GM12878 (cell line): ENCODE measurements at regions not wholly inside any gene's neighbourhood (a gene's known extent, or its start where the extent isn't known, plus 50 kb on each side); places are given as distances from the start of the nearest gene placed in this dataset.

Source experiments
- ATAC-seq: fragments of 200-7000 bp; cut with Tn5 transposase; 3 replicates; pipeline ENCODE4 v1.9.1; 2020; ENCODE audit warnings: mild to moderate bottlenecking, moderate library complexity
- BruUV-seq: library from RNA; stranded (reverse); fragments of 400-500 nt; replicated peaks from 2 replicates; lab custom pipeline; 2021; lab: Mats Ljungman, UMichigan
- CTCF ChIA-PET: fragments of 300-600 bp; sonication (Branson Sonifier 250); formaldehyde crosslinking; extraction: SDS; loops from one replicate; lab custom pipeline; 2021; ENCODE audit warnings: inconsistent platforms; lab: Yijun Ruan, JAX
- POLR2A ChIA-PET: fragments of 350-600 bp; formaldehyde crosslinking; extraction: SDS; loops from one replicate; lab custom pipeline; 2021; ENCODE audit warnings: inconsistent platforms; lab: Charles Lee
- RAD21 ChIA-PET: fragments of 300-600 bp; sonication (Branson Sonifier 250); formaldehyde crosslinking; loops from one replicate; lab custom pipeline; 2023; ENCODE audit warnings: antibody characterized with exemption; ENCODE audit not compliant: unreplicated experiment; lab: Charles Lee
- SMC1A ChIA-PET: fragments of 300-600 bp; sonication (Branson Sonifier 250); formaldehyde crosslinking; loops from one replicate; lab custom pipeline; 2023; ENCODE audit not compliant: unreplicated experiment, uncharacterized antibody; lab: Charles Lee
- DNase-seq: peaks from one replicate; pipeline ENCODE4 v3.0.0-alpha.2; 2011; ENCODE audit warnings: low read depth, low spot score
- FAIRE-seq: peaks from 3 replicates; lab custom pipeline; 2011; peaks lifted over from hg19 to GRCh38; lab: Jason Lieb, UNC
- H2AFZ ChIP-seq: 2 replicates; pipeline ENCODE4 v1.6.0; 2011; ENCODE audit warnings: low read depth, low read length, control low read depth; ENCODE audit not compliant: control insufficient read depth
- H3K27ac ChIP-seq: 2 replicates; pipeline ENCODE4 v1.5.1; 2011; ENCODE audit warnings: control low read depth; ENCODE audit not compliant: control insufficient read depth, insufficient read depth
- H3K27me3 ChIP-seq, 2 experiments: replicated peaks in 1 of 2; 2 replicates each; pipeline versions ENCODE4 v1.6.0 to v1.6.1; 2011; ENCODE audit warnings: low read length in 1 of 2; ENCODE audit not compliant: control insufficient read depth in 2 of 2, insufficient read depth in 2 of 2
- H3K36me3 ChIP-seq, 2 experiments: 2 replicates each; pipeline ENCODE4 v1.5.1; 2011; ENCODE audit warnings: low read length in 1 of 2; ENCODE audit not compliant: control insufficient read depth in 2 of 2, insufficient read depth in 2 of 2
- H3K4me1 ChIP-seq: 2 replicates; pipeline ENCODE4 v1.6.1; 2011; ENCODE audit warnings: mild to moderate bottlenecking, low read length, moderate library complexity, mixed read lengths; ENCODE audit not compliant: control insufficient read depth, insufficient read depth
- H3K4me2 ChIP-seq: 2 replicates; pipeline ENCODE4 v1.6.0; 2011; ENCODE audit warnings: control low read depth; ENCODE audit not compliant: control insufficient read depth, insufficient read depth
- H3K4me3 ChIP-seq: fragments of 200-600 bp; sonication (generic); 2 replicates; pipeline ENCODE4 v1.5.1; 2016
- H3K79me2 ChIP-seq: 2 replicates; pipeline ENCODE4 v1.6.0; 2011; ENCODE audit warnings: low read length; ENCODE audit not compliant: control insufficient read depth, insufficient read depth
- H3K9ac ChIP-seq: 2 replicates; pipeline ENCODE4 v1.8.0; 2011; ENCODE audit warnings: low read length, control low read depth, mixed read lengths; ENCODE audit not compliant: control insufficient read depth, insufficient read depth
- H3K9me3 ChIP-seq: replicated peaks from 3 replicates; pipeline ENCODE4 v1.5.1; 2011; ENCODE audit warnings: mild to moderate bottlenecking, low read length; ENCODE audit not compliant: control insufficient read depth, insufficient read depth
- H4K20me1 ChIP-seq: 2 replicates; pipeline ENCODE4 v1.6.0; 2011; ENCODE audit not compliant: control insufficient read depth, insufficient read depth
- ATF7 ChIP-seq: fragments of 450-650 bp; IDR thresholded peaks from 2 replicates; pipeline ENCODE4 v1.6.1; 2016; ENCODE audit warnings: low read depth, mild to moderate bottlenecking
- CUX1 ChIP-seq: IDR thresholded peaks from 2 replicates; pipeline ENCODE4 v1.6.1; 2012; ENCODE audit warnings: improper control_type of control experiment, low read depth, low read length; ENCODE audit not compliant: insufficient replicate concordance
- EED ChIP-seq: sonication (generic); IDR thresholded peaks from 2 replicates; pipeline ENCODE4 v1.6.1; 2016; ENCODE audit warnings: antibody characterized with exemption, low read depth
- EGR1 ChIP-seq, 2 experiments: IDR thresholded peaks; 1 replicate in 1 of 2; 2 replicates in 1 of 2; pipeline ENCODE4 v1.6.1; 2011 to 2012; ENCODE audit warnings: low read depth in 2 of 2, low read length in 2 of 2, borderline replicate concordance in 1 of 2, mild to moderate bottlenecking in 1 of 2, moderate library complexity in 1 of 2
- ETV6 ChIP-seq, 2 experiments: fragments of 450-650 bp in 1 of 2; IDR thresholded peaks in 1 of 2; conservative IDR thresholded peaks in 1 of 2; 2 replicates each; pipeline ENCODE4 v1.6.1; 2014; ENCODE audit warnings: antibody characterized with exemption in 1 of 2, borderline replicate concordance in 1 of 2, low read depth in 1 of 2, mild to moderate bottlenecking in 1 of 2, moderate library complexity in 1 of 2
- FOXM1 ChIP-seq: IDR thresholded peaks from 2 replicates; pipeline ENCODE4 v1.6.1; 2012; ENCODE audit warnings: low read depth, mild to moderate bottlenecking, inconsistent platforms, low read length, moderate library complexity
- IRF4 ChIP-seq: IDR thresholded peaks from 2 replicates; pipeline ENCODE4 v1.6.1; 2011; ENCODE audit warnings: low read depth, low read length
- KLF5 ChIP-seq: fragments of 450-650 bp; IDR thresholded peaks from 2 replicates; pipeline ENCODE4 v1.6.1; 2014; ENCODE audit warnings: mild to moderate bottlenecking; ENCODE audit not compliant: partially characterized antibody
- MTA3 ChIP-seq: IDR thresholded peaks from 2 replicates; pipeline ENCODE4 v1.6.1; 2012; ENCODE audit warnings: low read length, inconsistent platforms, borderline replicate concordance
- NBN ChIP-seq: fragments of 450-650 bp; IDR thresholded peaks from 2 replicates; pipeline ENCODE4 v1.6.1; 2016
- RAD51 ChIP-seq: fragments of 450-650 bp; IDR thresholded peaks from 2 replicates; pipeline ENCODE4 v1.6.1; 2016; ENCODE audit warnings: moderate library complexity, mild to moderate bottlenecking, inconsistent platforms
- RUNX3 ChIP-seq: IDR thresholded peaks from 2 replicates; pipeline ENCODE4 v1.6.1; 2012; ENCODE audit warnings: low read length, inconsistent platforms
- SREBF2 ChIP-seq: IDR thresholded peaks from 2 replicates; pipeline ENCODE4 v1.6.1; 2012; ENCODE audit warnings: mild to moderate bottlenecking, low read length
- SUZ12 ChIP-seq: fragments of 200-600 bp; sonication (generic); IDR thresholded peaks from one replicate; pipeline ENCODE4 v1.6.1; 2018; ENCODE audit warnings: antibody characterized with exemption, mild to moderate bottlenecking; ENCODE audit not compliant: unreplicated experiment
- WRNIP1 ChIP-seq: IDR thresholded peaks from 2 replicates; pipeline ENCODE4 v1.6.1; 2011; ENCODE audit warnings: low read depth, low read length, improper control_type of control experiment, borderline replicate concordance
- ZNF24 ChIP-seq: fragments of 450-650 bp; IDR thresholded peaks from 2 replicates; pipeline ENCODE4 v1.6.1; 2017; ENCODE audit warnings: antibody characterized with exemption, mild to moderate bottlenecking
- WGBS: methylation state at CpG from one replicate; pipeline ENCODE4 v1.1.6; 2016; ENCODE audit warnings: low lambda C conversion rate; ENCODE audit not compliant: insufficient replicate concordance, insufficient coverage; ENCODE audit errors: missing lambda C conversion rate; 5-methylcytosine and 5-hydroxymethylcytosine counted together
- in situ Hi-C: fragments of 300-500 bp; cut with MboI; formaldehyde crosslinking; loops from 9 replicates; pipeline ENCODE4 v1.14.3; 2018; ENCODE audit warnings: mixed read lengths
- intact Hi-C: fragments of 100-400 bp; cut with micrococcal nuclease; formaldehyde crosslinking; loops from one replicate; pipeline ENCODE4 v1.14.2; 2022; ENCODE audit not compliant: unreplicated experiment
- TF ChIP-seq, protein P1 (sequence below): fragments of 450-650 bp; IDR thresholded peaks from 2 replicates; pipeline ENCODE4 v1.6.1; 2017; ENCODE audit warnings: mild to moderate bottlenecking, moderate library complexity

GRCh38 chr9:38249049-38249448, 143.5 kb upstream of the ALDH1B1 start:
- TF ChIP-seq SUZ12 = no peak
- TF ChIP-seq MTA3 = no peak
- TF ChIP-seq EGR1 (IDR thresholded peaks at IDR 0.05; ENCODE audit: borderline replicate concordance in 1 of 2, low read depth in 2 of 2, low read length in 2 of 2) = no peak
- no peak for TF ChIP-seq SREBF2
- TF ChIP-seq FOXM1 = no peak
- no peak for TF ChIP-seq KLF5
- no peak for TF ChIP-seq RAD51
- no peak for TF ChIP-seq ZNF24
- no peak for TF ChIP-seq IRF4
- no peak for TF ChIP-seq WRNIP1
- no peak for TF ChIP-seq EED
- no peak for TF ChIP-seq ATF7
- TF ChIP-seq NBN = no peak
- TF ChIP-seq, protein P1, sequence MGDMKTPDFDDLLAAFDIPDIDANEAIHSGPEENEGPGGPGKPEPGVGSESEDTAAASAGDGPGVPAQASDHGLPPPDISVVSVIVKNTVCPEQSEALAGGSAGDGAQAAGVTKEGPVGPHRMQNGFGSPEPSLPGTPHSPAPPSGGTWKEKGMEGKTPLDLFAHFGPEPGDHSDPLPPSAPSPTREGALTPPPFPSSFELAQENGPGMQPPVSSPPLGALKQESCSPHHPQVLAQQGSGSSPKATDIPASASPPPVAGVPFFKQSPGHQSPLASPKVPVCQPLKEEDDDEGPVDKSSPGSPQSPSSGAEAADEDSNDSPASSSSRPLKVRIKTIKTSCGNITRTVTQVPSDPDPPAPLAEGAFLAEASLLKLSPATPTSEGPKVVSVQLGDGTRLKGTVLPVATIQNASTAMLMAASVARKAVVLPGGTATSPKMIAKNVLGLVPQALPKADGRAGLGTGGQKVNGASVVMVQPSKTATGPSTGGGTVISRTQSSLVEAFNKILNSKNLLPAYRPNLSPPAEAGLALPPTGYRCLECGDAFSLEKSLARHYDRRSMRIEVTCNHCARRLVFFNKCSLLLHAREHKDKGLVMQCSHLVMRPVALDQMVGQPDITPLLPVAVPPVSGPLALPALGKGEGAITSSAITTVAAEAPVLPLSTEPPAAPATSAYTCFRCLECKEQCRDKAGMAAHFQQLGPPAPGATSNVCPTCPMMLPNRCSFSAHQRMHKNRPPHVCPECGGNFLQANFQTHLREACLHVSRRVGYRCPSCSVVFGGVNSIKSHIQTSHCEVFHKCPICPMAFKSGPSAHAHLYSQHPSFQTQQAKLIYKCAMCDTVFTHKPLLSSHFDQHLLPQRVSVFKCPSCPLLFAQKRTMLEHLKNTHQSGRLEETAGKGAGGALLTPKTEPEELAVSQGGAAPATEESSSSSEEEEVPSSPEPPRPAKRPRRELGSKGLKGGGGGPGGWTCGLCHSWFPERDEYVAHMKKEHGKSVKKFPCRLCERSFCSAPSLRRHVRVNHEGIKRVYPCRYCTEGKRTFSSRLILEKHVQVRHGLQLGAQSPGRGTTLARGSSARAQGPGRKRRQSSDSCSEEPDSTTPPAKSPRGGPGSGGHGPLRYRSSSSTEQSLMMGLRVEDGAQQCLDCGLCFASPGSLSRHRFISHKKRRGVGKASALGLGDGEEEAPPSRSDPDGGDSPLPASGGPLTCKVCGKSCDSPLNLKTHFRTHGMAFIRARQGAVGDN = no peak
- TF ChIP-seq ETV6 (conservative IDR thresholded peaks at IDR 0.05 in 1 of 2, IDR thresholded peaks at IDR 0.05 in 1 of 2; ENCODE audit: borderline replicate concordance in 1 of 2, low read depth in 1 of 2) = no peak
- TF ChIP-seq RUNX3 = no peak
- no peak for TF ChIP-seq CUX1
- Histone ChIP-seq H3K79me2 (no peaks in the 10 kb centered on the region), H2AFZ (no peak overlapping the region), H3K4me2 (no peak overlapping the region), H3K36me3 (no peaks in the 10 kb centered on the region), H3K4me3 (no peak overlapping the region), H4K20me1 (no peaks in the 10 kb centered on the region), H3K27ac (no peak overlapping the region), H3K9me3 (no peaks in the 10 kb centered on the region), H3K4me1 (no peaks in the 10 kb centered on the region), H3K9ac (no peak overlapping the region), H3K27me3 (no peaks in the 10 kb centered on the region)
- 4% methylated on average over 3 of the region's 3 CpGs for WGBS
- ChIA-PET SMC1A (interaction anchor here (0.6 to 1.5 kb wide), 11 partner anchors 9 to 287 kb away, joined by 3 to 4 read pairs (median 3); no protein-coding TSS in a partner anchor), RAD21 (interaction anchor here (1.3 kb wide), 1 partner anchor 161 kb away, joined by 8 read pairs; no protein-coding TSS in a partner anchor), POLR2A (interaction anchor here (0.6 kb wide), 1 partner anchor 10 kb away, joined by 5 read pairs; no protein-coding TSS in a partner anchor), CTCF (interaction anchor here (0.7 kb wide), 1 partner anchor 336 kb away, joined by 3 read pairs; no protein-coding TSS in a partner anchor)
- no peak for FAIRE-seq
- ATAC-seq = no peak
- intact Hi-C loops (no loop called here), in situ Hi-C loops (no loop called here)
- no TSS peak for BruUV-seq
- DNase-seq = no peak
